GM19372 (cell line): ENCODE measurements at regions not wholly inside any gene's neighbourhood (a gene's known extent, or its start where the extent isn't known, plus 50 kb on each side); places are given as distances from the start of the nearest gene placed in this dataset.

Experiments
- ATAC-seq: cut with Tn5 transposase; IDR thresholded peaks from one replicate; pipeline ENCODE4 v1.9.1; 2021; ENCODE audit warnings: mild to moderate bottlenecking, low read depth, moderate library complexity; ENCODE audit not compliant: unreplicated experiment

DNA sequence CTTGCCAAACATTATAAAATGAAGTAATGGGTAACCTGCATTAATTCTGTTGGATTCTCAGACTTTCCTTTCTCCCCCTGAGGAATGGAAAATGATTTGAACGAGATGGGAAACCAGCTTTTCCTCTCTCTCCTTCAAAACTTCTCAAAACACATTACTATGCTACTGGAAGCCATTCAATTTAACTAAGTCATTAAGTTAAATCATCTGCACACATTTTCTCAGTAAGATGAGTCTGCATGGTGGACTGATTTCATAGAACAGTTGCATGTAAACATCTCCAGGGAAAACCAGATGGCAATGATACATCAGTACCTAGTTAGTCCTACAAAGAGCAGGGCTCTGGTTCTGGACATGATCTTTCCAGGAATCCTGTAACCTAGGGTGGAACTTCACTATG is 59.9 kb downstream of the BMP4 start:
- ATAC-seq: no peak

DNA sequence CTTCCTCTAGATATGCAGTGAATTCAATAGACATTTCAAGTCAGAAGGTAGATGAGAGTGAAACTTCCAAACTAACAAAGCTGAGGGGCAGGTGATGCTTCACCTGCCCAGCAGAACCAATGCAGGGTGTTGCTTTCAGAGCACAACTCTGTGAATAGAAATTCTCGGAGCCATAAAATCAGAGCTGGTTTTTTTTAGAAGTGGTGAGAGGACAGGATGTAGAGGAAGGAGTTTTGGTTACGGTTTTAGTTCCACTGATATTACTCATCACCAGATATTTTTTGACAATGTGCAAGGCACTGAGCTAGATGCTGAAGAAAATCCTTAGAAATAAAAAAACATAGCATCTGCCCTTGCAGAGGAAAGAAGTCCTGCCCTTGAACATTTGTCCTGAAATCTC is 62.2 kb downstream of the BMP4 start:
- no peak for ATAC-seq

DNA sequence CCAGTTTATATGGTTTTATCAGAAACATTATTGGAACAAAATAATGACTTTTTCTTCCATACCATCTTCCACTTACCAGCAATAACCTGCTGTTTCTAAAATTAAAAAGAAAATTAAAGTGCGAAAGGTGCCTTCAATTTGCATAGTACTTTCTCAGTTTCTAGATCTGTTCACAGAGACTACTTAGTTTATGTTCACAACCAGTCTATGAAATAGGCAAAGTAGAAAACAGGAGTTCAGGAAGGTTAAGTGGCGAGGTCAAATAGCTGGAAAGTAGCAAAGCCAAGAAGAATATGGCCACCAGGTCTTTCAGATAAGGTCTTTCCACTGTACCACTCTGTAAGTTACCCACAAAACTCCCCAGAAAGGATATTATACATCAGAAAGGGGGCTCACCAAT is 63.3 kb downstream of the BMP4 start:
- no peak for ATAC-seq

DNA sequence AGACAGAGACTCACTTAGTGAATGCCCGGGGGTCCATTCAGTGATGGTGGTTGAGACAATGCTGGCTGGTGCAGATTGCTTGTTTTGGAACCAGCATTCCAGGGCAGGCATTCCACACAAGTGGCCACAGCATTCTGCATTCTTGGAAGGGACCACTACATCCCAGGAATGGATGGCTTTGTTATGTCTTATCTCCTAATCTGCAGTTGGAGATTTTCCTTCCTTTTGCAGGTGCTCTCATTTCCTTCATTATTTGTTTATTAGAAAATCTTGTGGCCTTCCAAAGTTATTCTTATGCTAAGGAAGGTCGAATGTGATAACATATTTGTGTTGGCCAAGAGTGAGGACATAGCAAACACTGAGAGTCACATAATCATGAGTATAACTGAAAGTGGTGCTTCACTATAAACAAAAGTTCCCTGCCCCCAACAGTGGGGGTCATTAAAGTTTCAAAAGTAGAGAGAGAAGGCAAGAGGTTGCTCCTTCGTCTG is 66.0 kb downstream of the BMP4 start:
- ATAC-seq: no peak

DNA sequence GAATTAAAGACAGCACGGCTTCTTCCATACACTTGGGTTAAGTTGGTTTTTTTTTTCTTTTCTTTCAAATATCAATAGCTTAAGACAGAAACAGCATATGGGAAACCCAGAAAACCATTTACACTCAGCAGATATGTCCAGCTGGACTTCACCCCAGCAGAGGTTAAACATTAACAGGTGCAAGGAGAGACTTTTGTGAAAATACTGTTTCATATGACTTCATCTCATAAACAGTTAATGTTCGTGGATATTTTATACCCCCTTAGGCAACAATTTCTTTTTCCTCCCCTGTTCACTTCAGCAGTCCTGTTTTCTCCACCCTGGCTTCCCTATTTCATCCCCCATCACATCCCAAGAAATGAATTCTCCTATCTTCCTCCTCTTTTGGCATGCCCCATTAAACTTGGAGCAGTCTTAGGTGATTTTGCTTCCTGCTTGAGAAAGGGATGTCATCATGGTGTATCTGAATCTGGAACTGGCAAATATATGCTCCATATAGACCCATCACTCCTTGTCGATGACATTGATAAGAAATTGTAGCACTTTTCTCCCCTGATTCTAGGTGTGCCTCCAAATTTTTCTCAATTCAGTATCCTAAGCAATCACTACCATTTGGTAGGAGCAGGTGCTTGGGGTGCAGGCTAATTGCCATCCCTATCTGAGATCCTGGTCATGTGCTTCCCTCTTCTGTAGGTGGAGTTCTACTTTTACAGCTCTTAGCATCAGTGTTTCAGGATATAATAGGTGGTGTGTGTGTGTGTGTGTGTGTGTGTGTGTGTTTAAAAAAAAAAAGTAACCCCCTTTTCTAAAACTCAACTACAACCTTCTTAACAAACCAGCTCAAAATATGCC is 67.9 kb downstream of the BMP4 start:
- no peak for ATAC-seq

DNA sequence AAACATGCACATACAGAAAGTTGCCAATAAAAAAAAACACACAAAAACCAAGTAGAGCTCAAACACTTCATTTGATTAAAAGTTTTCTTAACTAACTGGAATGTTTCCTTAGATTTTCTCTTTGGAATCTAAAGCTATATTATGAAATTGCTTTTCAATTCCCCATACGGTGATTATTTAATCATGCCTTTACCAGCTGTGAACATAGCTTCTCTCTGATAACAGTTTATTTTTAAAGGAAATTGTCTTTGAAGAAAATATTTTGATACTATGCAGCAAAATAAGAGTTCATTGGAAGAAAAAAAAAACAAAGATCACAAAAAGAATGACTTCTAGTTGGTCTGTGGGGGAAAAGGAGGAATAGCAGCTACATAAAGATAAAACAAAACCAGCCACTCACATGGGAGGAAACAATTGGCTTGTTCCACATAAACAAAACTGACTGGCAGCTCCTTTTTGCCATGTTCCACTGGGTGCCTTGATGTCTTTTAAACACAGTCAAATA is 71.4 kb downstream of the BMP4 start:
- ATAC-seq: no peak

- ATAC-seq: no peak
Observed at GRCh38 chr14:53884601-53885000, 72.0 kb downstream of the BMP4 start.

GRCh38 chr14:53883739-53884138 is 72.9 kb downstream of the BMP4 start:
- ATAC-seq: no peak

- ATAC-seq: no peak
Observed at GRCh38 chr14:53882684-53883083, 73.9 kb downstream of the BMP4 start.

DNA sequence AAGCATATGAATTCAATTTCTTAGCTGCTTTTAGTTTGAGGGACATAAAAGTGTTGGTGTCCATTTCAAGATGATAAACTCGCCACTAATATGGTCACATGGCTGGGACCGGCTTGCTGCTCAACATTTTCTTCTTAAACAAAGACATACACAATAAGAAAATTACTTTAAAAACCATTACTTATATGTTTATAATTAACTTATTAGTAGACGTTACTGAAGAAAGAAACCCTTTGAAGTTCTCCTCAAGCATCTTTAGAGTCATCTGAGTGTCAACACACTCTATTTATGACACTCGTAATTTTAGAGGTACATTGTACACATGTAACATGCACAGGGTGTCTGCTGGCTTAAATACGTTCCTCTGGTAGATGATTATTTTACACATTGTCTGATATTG is 74.7 kb downstream of the BMP4 start:
- no peak for ATAC-seq

GRCh38 chr14:53881161-53881871 is 75.3 kb downstream of the BMP4 start:
- no peak for ATAC-seq

GRCh38 chr14:53880761-53881160 is 75.9 kb downstream of the BMP4 start:
- ATAC-seq: no peak

DNA sequence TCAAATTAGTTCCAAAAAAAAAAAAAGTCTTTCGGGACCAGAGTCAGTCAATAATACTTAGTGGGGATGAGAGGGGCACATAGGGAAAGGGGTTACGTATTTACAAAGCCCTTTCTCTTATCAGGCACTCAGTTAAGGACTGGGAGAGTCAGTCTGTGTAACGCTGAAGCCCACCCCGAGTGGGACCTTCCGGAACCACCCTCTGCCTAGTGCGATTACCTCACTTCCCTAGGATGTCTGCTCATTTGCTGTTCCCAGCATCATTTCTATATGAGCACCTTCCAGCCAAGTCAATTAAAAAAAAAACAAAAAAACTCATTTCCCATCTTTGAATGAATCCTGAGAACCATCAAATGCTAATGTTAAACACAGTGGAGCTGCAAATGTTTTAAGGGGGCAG is 76.9 kb downstream of the BMP4 start:
- ATAC-seq: no peak

DNA sequence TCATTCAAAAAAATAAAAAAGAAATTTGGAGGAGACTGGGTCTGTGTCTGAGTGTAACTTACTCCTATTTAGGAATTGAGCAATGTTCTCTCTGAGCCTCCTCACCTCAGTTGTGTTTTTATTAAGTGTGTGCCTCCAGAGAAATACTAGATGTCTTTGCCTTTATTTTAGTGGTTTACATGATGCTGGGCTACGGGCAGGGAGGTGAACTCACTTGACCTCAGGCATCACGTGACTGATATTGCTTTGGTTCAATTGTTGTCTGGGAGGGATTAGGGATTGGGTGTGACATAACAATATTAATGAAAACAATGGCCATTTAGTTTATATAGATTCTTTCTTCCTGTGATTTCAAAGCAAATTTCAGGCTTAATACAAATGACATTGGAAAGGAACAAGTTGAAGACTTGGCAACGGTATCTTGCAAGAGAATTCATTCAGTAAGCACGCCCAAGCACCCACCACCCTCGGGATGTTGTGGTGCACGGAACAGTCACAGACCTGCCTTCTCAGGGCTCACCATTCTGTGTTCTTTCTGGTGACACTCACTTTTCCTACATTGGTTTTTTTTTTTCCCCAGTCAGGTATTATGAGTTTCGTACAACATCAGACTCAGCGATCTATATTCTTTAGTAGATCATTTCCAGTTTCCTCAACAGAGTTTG is 77.5 kb downstream of the BMP4 start:
- ATAC-seq: no peak

DNA sequence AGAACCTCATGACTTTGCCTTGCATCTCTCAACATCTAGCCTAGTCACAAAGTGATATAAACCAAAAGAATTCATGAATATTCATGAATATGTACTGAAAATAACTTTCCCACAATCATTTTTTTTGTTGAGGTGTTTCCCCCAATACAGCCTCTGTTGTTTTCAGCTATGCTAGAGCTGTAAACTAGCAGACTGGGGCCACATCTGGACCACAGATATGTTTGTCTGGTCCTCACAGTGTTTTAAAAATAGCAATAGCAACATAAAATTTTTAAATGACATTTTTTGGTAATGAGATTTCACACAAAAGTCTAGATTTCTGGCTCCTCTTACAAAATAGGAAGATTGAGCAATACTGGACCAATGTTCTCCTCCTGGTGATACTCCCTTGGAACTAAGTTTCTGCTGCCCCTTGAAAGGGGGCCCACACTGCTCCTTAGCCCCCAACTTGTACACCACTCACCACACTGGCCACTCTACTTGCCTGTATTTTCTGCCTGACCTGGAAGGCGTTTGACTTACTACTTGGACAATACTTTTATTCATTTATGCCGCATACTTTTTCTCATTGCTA is 81.2 kb downstream of the BMP4 start:
- no peak for ATAC-seq

DNA sequence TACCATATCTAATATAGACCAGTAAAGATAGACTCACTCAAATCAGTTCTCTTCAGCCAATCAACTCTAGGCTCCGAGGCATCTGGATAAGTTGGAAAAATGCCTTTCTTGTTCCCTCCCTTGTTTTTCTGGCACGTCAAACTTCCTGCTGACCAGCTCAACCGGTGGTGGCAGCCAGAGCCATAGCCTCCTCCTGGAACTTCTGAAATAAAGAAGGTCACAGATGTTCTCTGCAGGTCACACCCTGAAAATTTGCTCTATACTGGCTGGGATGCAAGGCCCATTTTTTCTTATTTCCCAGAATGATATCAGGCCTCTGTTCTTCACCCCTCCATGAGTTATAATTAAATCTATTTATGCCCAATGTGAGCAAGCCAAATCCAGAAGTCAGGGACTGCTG is 81.9 kb downstream of the BMP4 start:
- no peak for ATAC-seq

- ATAC-seq: no peak
Observed at GRCh38 chr14:53872681-53873089, 83.9 kb downstream of the BMP4 start.

DNA sequence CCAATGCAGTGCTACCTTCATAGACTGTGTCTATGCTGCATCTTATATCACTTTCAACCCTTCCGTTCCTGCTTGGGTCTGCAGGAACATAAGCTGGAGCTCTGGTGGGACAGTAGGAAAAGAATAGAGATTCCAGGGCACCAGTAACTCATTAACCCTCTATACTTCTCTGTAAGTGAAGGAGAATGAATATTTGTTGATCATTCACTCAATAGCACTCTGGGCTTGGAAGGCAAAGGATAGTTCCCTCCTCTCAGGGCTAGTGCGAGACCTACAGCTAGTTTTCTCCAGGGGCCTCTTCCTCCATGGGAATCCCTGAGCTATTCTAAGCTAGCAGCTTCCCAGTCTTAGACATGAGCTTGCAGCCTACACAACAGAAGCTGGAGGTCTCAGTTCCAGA is 84.7 kb downstream of the BMP4 start:
- ATAC-seq: no peak

DNA sequence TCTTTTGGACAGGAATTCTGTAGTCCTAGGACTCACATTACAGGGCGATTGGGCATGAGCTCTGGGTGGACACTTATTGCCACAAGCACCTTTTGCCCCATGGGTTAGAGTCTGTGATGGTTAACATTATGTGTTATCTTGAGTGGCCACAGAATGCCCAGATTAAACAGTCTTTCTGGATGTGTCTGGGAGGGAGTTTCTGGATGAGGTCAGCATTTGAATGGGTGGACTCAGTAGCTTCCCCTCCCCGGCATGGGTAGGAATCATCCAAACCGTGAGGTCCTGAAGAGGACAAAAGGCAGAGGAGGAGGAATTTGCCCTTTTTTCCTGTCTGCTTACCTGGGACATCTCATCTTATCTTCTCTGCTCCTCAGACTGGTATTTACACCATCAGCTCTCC is 85.6 kb downstream of the BMP4 start:
- no peak for ATAC-seq

DNA sequence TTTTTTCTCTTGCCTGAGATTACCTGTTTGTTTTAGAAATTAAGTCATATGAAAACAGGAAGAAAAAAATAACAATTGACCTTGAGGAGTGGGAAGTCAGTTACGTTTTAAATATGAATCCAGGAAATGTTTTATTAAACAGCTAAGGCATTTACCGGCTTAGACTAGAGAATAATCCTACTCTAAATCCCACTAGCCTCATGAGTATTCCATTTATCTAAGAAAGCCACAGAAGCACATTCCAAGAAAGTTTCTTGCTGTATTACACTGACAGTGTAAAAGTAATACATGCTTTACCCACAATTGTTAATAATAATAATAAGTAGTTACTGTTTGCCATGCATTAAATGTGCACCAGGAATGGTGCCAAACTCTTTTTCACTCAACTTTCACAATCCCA is 90.9 kb downstream of the BMP4 start:
- ATAC-seq: no peak

DNA sequence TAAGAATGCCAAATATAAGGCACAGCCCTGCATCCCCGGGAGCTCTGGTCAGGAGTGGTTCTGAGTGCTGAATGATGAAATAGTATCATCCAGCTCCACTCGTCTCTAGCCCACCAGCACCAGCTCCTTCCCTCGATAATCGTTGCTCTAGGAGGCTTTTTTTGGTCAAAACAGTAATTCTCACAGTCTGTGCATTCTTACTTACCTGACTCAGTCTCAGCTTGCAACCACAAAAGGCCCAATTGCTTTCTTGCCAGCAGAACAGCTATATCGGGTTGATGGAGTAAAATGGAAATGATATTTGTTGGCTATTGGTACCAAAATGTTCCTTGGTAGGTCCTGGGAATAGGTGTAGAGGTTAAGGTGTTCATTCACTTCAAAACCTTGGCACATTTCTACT is 94.8 kb downstream of the BMP4 start:
- ATAC-seq: no peak
